HG02610 (cell line): ENCODE measurements at regions not wholly inside any gene's neighbourhood (a gene's known extent, or its start where the extent isn't known, plus 50 kb on each side); places are given as distances from the start of the nearest gene placed in this dataset.

Source experiments
- ATAC-seq: cut with Tn5 transposase; IDR thresholded peaks from one replicate; pipeline ENCODE4 v1.9.1; 2021; ENCODE audit warnings: mild to moderate bottlenecking, moderate library complexity; ENCODE audit not compliant: unreplicated experiment

GRCh38 chr16:65876056-65876408, 490.5 kb upstream of the CDH5 start:
- ATAC-seq, result no peak

GRCh38 chr16:65875381-65876055, 491.0 kb upstream of the CDH5 start:
- no peak for ATAC-seq

- no peak for ATAC-seq
Measured at GRCh38 chr16:65869261-65869660, 497.2 kb upstream of the CDH5 start.

GRCh38 chr16:65867276-65867960, 499.1 kb upstream of the CDH5 start:
- ATAC-seq, result no peak

GRCh38 chr16:65863236-65863635, 503.3 kb upstream of the CDH5 start:
- no peak for ATAC-seq

- ATAC-seq, result no peak
Measured at GRCh38 chr16:65861131-65861731, 505.3 kb upstream of the CDH5 start.

- ATAC-seq, result no peak
Measured at GRCh38 chr16:65855171-65856145, 511.0 kb upstream of the CDH5 start.

- no peak for ATAC-seq
Measured at GRCh38 chr16:65846210-65846602, 520.3 kb upstream of the CDH5 start.

- no peak for ATAC-seq
Measured at GRCh38 chr16:65845466-65846209, 520.9 kb upstream of the CDH5 start.

- no peak for ATAC-seq
Measured at GRCh38 chr16:65843941-65844340, 522.5 kb upstream of the CDH5 start.

GRCh38 chr16:65842067-65842466, 524.4 kb upstream of the CDH5 start:
- no peak for ATAC-seq

- ATAC-seq, result no peak
Measured at GRCh38 chr16:65838001-65838400, 528.5 kb upstream of the CDH5 start.

- ATAC-seq, result no peak
Measured at GRCh38 chr16:65837464-65837863, 529.0 kb upstream of the CDH5 start.

- no peak for ATAC-seq
Measured at GRCh38 chr16:65834688-65835087, 531.8 kb upstream of the CDH5 start.

GRCh38 chr16:65833171-65833871, 533.2 kb upstream of the CDH5 start:
- no peak for ATAC-seq

GRCh38 chr16:65832679-65833078, 533.8 kb upstream of the CDH5 start:
- no peak for ATAC-seq

GRCh38 chr16:65831903-65832666, 534.4 kb upstream of the CDH5 start:
- no peak for ATAC-seq

- ATAC-seq, result no peak
Measured at GRCh38 chr16:65829076-65829475, 537.4 kb upstream of the CDH5 start.

GRCh38 chr16:65828296-65828695, 538.2 kb upstream of the CDH5 start:
- no peak for ATAC-seq
